Breast epithelium (tissue), 3 donors: ENCODE measurements at regions not wholly inside any gene's neighbourhood (a gene's known extent, or its start where the extent isn't known, plus 50 kb on each side); places are given as distances from the start of the nearest gene placed in this dataset.

ENCODE experiments used
- CTCF ChIP-seq, 3 donors: fragments of 450-650 bp; IDR thresholded peaks; one replicate each; pipeline ENCODE4 v1.5.1; 2016 to 2017; ENCODE audit warnings: antibody characterized with exemption in 3 of 3, mild to moderate bottlenecking in 3 of 3, moderate library complexity in 3 of 3
- POLR2AphosphoS5 ChIP-seq, 3 donors: sonication (generic); formaldehyde crosslinking; IDR thresholded peaks; one replicate each; pipeline ENCODE4 v1.6.1; 2017; ENCODE audit warnings: antibody characterized with exemption in 3 of 3

DNA sequence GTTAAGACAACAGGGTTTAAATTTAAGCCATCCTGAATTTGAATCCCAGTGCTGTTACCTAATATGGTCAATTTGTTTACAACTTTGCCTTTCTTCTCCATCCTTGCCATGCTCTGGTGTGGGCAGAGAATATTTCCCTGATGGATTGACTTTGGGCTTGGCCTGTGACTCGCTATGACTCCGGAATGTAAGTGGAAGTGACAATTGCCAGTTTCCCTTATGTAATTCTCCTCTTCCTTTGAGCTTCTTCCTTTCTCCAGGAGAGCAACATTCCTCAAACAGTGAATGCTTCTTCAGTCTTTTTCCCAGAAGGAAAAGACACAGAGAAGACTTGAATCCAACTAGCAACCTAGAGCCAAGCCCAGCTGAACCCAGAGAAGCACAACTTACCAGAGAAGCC is 159.1 kb downstream of the LURAP1L start:
- TF ChIP-seq CTCF (IDR thresholded peaks at IDR 0.05) (no peak), POLR2AphosphoS5 (IDR thresholded peaks at IDR 0.05) (no peak)
